GM10266 (cell line): ENCODE measurements at regions not wholly inside any gene's neighbourhood (a gene's known extent, or its start where the extent isn't known, plus 50 kb on each side); places are given as distances from the start of the nearest gene placed in this dataset.
"Not testable (repeated sequence)": the region's sequence is repeated elsewhere in the genome, so short reads cannot be mapped to it uniquely, and the experiment has no call there.

ENCODE experiments used
- DNase-seq: peaks from one replicate; pipeline ENCODE4 v3.0.0; 2012; ENCODE audit errors: extremely low spot score
- TF ChIP-seq, protein P1 (sequence below): IDR thresholded peaks from 2 replicates; pipeline ENCODE4 v1.5.1; 2012; ENCODE audit warnings: mild to moderate bottlenecking, low read depth; ENCODE audit not compliant: control insufficient read depth, insufficient read depth; ENCODE audit errors: missing control alignments

DNA sequence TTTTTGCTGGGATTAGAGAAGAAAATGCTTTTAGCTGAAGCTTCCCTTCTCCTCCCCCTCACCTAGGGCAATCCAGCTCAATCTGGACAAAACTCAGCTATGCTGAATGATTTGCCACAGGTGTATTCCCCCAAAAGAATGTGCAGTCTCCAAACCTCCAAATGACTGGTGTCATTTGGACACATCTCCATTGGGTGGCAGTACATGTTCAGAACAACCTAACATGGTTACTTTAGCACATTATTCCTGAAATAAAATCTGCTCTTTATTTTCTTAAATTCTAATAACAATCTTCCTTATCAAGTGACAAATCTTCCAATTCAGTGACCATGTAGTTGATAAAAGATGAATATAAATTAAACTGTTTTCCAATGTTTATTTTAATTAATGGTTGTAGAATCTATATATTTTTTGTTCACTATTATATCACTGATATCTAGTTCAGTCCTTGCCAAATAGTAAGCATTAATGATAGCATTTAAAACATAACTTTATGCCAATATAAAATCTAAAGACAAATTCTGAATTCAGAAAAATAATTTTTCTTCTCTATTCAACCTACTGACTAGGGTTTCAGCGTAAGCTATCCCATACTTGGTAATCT lies 61.3 kb upstream of the MOCS2 start:
- TF ChIP-seq, protein P1, sequence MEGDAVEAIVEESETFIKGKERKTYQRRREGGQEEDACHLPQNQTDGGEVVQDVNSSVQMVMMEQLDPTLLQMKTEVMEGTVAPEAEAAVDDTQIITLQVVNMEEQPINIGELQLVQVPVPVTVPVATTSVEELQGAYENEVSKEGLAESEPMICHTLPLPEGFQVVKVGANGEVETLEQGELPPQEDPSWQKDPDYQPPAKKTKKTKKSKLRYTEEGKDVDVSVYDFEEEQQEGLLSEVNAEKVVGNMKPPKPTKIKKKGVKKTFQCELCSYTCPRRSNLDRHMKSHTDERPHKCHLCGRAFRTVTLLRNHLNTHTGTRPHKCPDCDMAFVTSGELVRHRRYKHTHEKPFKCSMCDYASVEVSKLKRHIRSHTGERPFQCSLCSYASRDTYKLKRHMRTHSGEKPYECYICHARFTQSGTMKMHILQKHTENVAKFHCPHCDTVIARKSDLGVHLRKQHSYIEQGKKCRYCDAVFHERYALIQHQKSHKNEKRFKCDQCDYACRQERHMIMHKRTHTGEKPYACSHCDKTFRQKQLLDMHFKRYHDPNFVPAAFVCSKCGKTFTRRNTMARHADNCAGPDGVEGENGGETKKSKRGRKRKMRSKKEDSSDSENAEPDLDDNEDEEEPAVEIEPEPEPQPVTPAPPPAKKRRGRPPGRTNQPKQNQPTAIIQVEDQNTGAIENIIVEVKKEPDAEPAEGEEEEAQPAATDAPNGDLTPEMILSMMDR = peak; percentile 55
- DNase-seq = peak; percentile 23

DNA sequence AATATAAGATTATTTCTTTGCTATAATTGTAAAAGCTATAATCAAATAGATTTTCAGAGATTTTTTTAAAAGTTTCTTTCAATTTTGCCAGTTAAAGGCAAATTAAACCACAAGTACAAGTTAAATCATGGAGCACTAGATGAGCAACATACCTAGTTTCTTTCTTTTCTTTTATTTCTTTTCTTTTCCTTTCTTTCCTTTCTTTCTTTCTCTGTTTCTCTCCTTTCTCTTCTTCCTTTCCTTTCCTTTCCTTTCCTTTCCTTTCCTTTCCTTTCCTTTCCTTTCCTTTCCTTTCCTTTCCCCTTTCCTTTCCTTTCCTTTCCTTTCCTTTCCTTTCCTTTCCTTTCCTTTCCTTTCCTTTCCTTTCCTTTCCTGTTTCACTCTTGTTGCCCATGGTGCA lies 62.5 kb upstream of the MOCS2 start:
- not testable (repeated sequence) for DNase-seq

DNA sequence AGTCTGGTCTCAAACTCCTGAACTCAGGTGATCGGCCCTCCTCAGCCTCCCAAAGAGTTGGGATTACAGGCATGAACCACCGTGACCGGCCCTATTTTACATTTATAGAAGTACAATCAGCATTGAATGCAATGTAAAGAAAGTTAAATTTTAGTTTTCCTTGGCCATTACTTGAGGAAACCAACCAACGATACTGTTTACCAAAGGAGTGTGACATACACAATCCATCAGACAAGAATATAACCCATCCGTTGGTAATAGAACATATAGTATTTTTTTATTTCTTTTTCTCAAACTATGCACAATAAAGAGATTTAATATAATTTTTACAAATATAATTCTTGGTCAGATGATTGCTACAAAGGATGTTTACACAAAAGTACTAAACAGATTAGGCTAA lies 63.1 kb upstream of the MOCS2 start:
- TF ChIP-seq, protein P1 = no peak
- DNase-seq = no peak

DNA sequence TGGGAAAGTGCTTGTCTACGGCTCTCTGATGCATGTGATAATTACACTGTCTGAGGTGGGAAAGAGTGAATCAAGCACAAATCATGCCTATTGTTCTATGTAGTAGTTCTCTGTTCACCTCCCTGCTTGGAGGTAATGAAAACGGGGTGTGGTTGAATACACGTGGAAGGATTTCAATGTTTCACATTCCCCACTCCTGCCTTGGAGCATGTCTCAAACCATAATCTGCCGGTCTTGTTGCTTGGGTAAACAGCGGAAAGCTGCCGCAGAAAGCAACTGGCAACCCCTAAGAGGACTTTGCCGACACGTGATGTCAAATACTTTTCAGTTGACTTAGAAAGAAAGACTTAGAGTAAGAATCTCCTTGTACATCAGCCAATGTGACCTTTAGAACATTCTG lies 63.5 kb upstream of the MOCS2 start:
- DNase-seq = no peak
- TF ChIP-seq, protein P1 = no peak

DNA sequence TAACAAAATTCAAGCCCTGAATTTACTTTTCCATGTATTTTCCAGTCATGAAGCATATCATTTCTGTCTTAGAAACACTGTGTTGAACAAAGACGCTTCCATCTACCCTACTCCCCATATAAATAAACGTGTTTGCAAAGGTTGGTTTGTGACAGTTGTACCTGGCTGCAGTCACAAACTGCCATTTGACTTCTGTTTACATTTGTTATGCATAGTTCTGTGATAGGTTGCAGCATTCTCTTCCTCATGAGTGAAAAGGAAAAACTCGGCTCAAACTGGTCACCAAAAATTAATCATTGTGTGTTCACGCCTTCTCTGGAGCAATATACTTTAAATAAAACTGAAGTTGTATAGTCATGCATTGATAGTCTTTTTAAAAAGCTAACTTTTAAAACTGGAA lies 69.3 kb upstream of the MOCS2 start:
- TF ChIP-seq, protein P1 = no peak
- DNase-seq = no peak

DNA sequence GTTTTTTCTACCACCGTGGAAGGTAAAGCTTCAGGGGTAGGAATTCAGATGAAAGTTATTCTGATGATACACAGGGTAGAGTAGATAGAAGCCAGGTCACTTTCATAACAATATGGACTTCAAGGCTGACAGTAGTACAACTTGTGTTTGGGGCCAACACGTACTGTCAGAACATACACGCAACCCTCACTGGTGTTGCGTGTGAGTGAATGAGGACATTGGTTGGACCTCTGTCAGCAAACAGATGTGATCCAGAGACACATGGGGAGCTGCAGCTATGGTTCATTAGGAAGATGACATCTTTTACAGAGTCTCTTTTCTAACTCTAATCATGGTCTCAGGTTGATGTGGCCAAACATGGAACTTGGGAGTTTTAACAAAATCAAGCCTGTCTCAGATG lies 70.1 kb upstream of the MOCS2 start:
- DNase-seq = no peak
- TF ChIP-seq, protein P1 = no peak

DNA sequence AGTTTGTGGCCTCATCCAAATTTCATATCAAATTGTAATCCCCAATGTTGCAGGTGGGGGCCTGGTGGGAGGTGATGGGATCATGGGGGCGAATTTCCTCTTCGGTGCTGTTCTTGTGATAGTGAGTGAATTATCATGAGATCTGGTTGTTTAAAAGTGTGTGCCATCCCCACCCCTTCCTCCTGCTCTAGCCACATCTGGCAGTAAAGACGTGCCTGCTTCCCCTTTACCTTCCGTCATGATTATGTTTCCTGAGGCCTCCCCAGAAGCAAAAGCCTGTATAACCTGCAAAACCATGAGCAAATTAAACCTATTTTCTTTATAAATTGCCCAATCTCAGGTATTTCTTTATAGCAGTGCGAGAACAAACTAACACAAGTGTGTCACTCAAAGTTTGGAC lies 71.0 kb upstream of the MOCS2 start:
- TF ChIP-seq, protein P1 = no peak
- no peak for DNase-seq

DNA sequence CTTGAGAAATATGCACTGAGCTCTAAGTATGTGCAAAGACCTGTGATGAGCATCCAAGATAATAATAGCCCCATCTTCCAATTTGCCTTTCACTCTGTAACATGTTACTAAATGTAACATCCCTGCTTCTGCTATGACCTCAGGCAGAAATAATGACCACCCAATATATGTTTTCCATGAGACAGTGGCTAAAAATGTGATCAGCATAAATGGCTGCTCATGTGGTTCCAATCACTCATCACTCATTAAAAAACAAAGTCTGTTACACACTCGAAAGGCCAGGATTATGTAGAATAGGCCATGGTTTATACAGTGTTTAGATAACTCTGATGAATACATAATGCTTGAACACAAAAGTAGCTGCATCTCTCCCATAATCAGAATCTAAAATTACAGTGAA lies 71.4 kb upstream of the MOCS2 start:
- TF ChIP-seq, protein P1 = no peak

More for the DNA sequence above, 71.4 kb upstream of the MOCS2 start:
- DNase-seq = no peak
